ENCODE measurements at regions not wholly inside any gene's neighbourhood (a gene's known extent, or its start where the extent isn't known, plus 50 kb on each side); places are given as distances from the start of the nearest gene placed in this dataset.
"Not testable (repeated sequence)": the region's sequence is repeated elsewhere in the genome, so short reads cannot be mapped to it uniquely, and the experiment has no call there.

DNA sequence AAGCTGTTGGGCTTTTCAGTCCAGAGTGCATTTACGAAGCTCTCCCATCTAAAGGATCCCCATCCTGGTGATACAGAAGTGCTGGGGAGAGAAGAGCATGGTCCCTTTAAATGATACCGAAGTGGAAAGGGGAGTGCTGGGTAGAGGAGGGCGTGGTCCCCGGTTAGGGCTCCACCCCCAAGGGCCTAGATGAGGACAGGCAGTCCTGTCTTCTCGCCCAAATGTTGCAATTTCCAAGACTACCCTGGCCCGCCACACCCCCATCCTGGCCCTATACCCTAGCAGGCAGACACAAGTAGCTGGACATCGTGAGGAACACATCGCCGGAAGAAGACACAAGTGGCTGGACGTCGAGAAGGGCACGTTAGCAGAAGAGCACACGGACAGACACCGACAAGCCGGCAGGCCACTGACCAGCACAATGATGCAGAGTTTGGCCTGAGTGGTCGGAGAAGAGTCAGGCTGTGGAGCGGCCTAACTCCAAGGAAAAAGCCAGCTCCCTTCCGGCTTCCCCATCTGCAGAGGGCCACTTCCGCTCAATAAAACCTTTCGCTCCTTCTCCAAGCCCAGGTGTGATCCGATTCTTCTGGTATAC lies 439.5 kb upstream of the NRP1 start:
- no peak for TF ChIP-seq CTCF (IDR thresholded peaks at IDR 0.05)
- Histone ChIP-seq H3K27me3 (no peaks in the 10 kb centered on the region), H3K36me3 (no peaks in the 10 kb centered on the region), H3K9me3 (no peaks in the 10 kb centered on the region), H3K4me3 (no peak overlapping the region), H3K27ac (no peak overlapping the region), H3K4me1 (peaks cover 0 to 4% of the 10 kb centered on the region in 2 donors)
- DNase-seq (ENCODE audit: low spot score): no peak

GRCh38 chr10:33773253-33773573 lies 438.7 kb upstream of the NRP1 start:
- Histone ChIP-seq H3K4me3 (no peak overlapping the region), H3K36me3 (no peaks in the 10 kb centered on the region), H3K4me1 (peaks cover 0 to 4% of the 10 kb centered on the region in 2 donors), H3K27ac (no peak overlapping the region), H3K27me3 (no peaks in the 10 kb centered on the region), H3K9me3 (no peaks in the 10 kb centered on the region)
- TF ChIP-seq CTCF (IDR thresholded peaks at IDR 0.05): no peak
- DNase-seq (ENCODE audit: low spot score): no peak

GRCh38 chr10:33772370-33773252 lies 438.1 kb upstream of the NRP1 start:
- DNase-seq (ENCODE audit: low spot score): no peak
- Histone ChIP-seq H3K9me3 (no peaks in the 10 kb centered on the region), H3K27me3 (no peaks in the 10 kb centered on the region), H3K27ac (peak overlapping the region in 1 of 2 donors; percentile 18), H3K36me3 (no peaks in the 10 kb centered on the region), H3K4me1 (peaks cover 0 to 4% of the 10 kb centered on the region in 2 donors), H3K4me3 (no peak overlapping the region)
- no peak for TF ChIP-seq CTCF (IDR thresholded peaks at IDR 0.05)

DNA sequence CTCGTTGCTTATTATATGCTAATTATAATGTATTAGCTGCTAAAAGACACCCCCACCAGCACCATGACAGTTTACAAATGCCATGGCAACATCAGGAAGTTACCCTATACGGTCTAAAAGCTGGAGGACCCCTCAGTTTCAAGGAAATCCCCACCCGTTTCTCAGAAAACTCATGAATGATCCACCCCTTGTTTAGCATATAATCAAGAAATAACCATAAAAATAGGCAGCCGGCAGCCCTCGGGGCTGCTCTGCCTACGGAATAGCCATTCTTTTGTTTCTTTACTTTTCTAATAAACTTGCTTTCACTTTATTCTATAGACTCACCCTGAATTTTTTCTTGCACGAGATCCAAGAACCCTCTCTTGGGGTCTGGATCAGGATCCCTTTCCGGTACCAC lies 437.4 kb upstream of the NRP1 start:
- H3K4me1 ChIP-seq; H3K27me3 ChIP-seq; H3K4me3 ChIP-seq; DNase-seq (ENCODE audit: low spot score); H3K9me3 ChIP-seq; H3K36me3 ChIP-seq; H3K27ac ChIP-seq: not testable (repeated sequence)

GRCh38 chr10:33764694-33765185 lies 430.3 kb upstream of the NRP1 start:
- H3K27ac ChIP-seq: no peak overlapping the region
- no peaks in the 10 kb centered on the region for H3K36me3 ChIP-seq
- H3K27me3 ChIP-seq: no peaks in the 10 kb centered on the region
- DNase-seq (ENCODE audit: low spot score): no peak
- no peak for TF ChIP-seq CTCF (IDR thresholded peaks at IDR 0.05)
- H3K9me3 ChIP-seq: no peaks in the 10 kb centered on the region
- H3K4me1 ChIP-seq: no peaks in the 10 kb centered on the region
- no peak overlapping the region for H3K4me3 ChIP-seq

DNA sequence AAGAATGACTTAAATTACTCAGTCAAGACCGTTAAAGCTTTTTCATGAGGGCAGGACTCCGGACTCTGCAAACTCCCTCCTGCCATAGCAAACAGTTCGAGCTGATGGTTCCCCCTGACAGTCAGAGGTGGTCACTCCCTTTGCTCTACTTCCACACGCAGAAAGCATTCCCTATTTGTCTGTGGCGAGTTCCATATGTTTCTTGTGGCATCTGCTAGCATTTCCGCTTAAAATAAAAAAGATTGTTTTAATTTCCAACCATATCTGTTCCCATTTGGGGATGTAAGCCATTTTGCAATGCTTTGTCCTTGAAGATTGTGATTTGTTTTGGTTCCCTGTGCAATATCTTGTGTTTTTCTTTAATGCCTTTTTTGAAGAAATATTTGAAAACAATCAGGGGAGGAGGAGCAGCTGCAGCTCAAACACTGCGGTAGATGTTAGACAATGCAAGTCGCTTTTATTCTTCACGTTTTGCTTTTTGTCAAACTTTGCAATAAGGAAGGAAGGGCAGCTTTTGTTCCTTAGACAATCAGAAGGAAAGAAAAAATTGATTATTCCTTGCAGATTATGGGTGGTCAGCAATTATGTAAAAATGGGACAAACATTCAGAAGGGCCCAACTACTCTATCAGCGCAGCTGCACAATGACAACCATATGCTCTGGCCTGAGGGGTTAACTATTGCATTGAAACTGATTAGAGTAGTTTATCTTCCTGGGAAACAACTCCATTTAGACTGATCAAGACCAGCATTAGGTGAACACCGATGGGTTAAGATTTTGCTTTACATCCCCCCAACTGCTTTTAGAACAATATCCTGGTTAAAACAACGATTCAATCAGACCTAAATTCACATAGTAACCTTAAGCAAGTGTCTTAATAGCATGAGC lies 425.8 kb upstream of the NRP1 start:
- no peak overlapping the region for H3K4me3 ChIP-seq
- TF ChIP-seq CTCF (IDR thresholded peaks at IDR 0.05): no peak
- no peak overlapping the region for H3K27ac ChIP-seq
- no peaks in the 10 kb centered on the region for H3K9me3 ChIP-seq
- H3K27me3 ChIP-seq: no peaks in the 10 kb centered on the region
- H3K4me1 ChIP-seq: no peaks in the 10 kb centered on the region
- DNase-seq (ENCODE audit: low spot score): no peak
- no peaks in the 10 kb centered on the region for H3K36me3 ChIP-seq

Measured in right atrium auricular region (tissue), 2 donors.